ENCODE measurements at regions not wholly inside any gene's neighbourhood (a gene's known extent, or its start where the extent isn't known, plus 50 kb on each side); places are given as distances from the start of the nearest gene placed in this dataset.

- ATAC-seq (no peak), DNase-seq (no peak)
- no peaks in the 10 kb centered on the region for H3K36me3 ChIP-seq
- no peaks in the 10 kb centered on the region for H3K4me1 ChIP-seq
- H3K9me3 ChIP-seq: no peaks in the 10 kb centered on the region
- no peak overlapping the region for H3K4me3 ChIP-seq
- intact Hi-C loops (cut with DNase I; ENCODE audit: low total_unique reads): no loop called here
- peaks cover 0 to 4% (median 0%) of the 10 kb centered on the region in 3 donors for H3K27me3 ChIP-seq
- in situ Hi-C loops (cut with MboI; ENCODE audit: low sequenced_read_pairs in 4 of 4): no loop called here
- TF ChIP-seq POLR2A (IDR thresholded peaks at IDR 0.05): no peak
- H3K27ac ChIP-seq: no peak overlapping the region
These were observed 102.7 kb downstream of the RNASET2 start for GRCh38 chr6:166853371-166854325.

GRCh38 chr6:166852451-166852975, 103.8 kb downstream of the RNASET2 start:
- no peaks in the 10 kb centered on the region for H3K36me3 ChIP-seq
- DNase-seq (no peak), ATAC-seq (no peak)
- no peak overlapping the region for H3K27ac ChIP-seq
- H3K27me3 ChIP-seq: no peaks in the 10 kb centered on the region
- TF ChIP-seq CTCF (IDR thresholded peaks at IDR 0.05 in 4 of 5, conservative IDR thresholded peaks at IDR 0.05 in 1 of 5) (no peak), POLR2A (IDR thresholded peaks at IDR 0.05) (no peak)
- in situ Hi-C loops (cut with MboI; ENCODE audit: low sequenced_read_pairs in 4 of 4): no loop called here
- H3K9me3 ChIP-seq: no peaks in the 10 kb centered on the region
- intact Hi-C loops (cut with DNase I; ENCODE audit: low total_unique reads): no loop called here
- no peaks in the 10 kb centered on the region for H3K4me1 ChIP-seq
- H3K4me3 ChIP-seq: no peak overlapping the region

- H3K27ac ChIP-seq: no peak overlapping the region
- TF ChIP-seq POLR2A (IDR thresholded peaks at IDR 0.05): no peak
- TF ChIP-seq CTCF (IDR thresholded peaks at IDR 0.05 in 4 of 5, conservative IDR thresholded peaks at IDR 0.05 in 1 of 5): no peak
- intact Hi-C loops (cut with DNase I; ENCODE audit: low total_unique reads): no loop called here
These were observed 104.4 kb downstream of the RNASET2 start for GRCh38 chr6:166851911-166852310.

GRCh38 chr6:166851426-166851825, 104.9 kb downstream of the RNASET2 start:
- in situ Hi-C loops (cut with MboI; ENCODE audit: low sequenced_read_pairs in 4 of 4) (no loop called here), intact Hi-C loops (cut with DNase I; ENCODE audit: low total_unique reads) (no loop called here)
- DNase-seq (no peak), ATAC-seq (no peak)
- H3K36me3 ChIP-seq: no peaks in the 10 kb centered on the region
- no peak overlapping the region for H3K4me3 ChIP-seq
- no peaks in the 10 kb centered on the region for H3K27me3 ChIP-seq
- no peaks in the 10 kb centered on the region for H3K4me1 ChIP-seq
- no peak for TF ChIP-seq POLR2A (IDR thresholded peaks at IDR 0.05)
- no peak for TF ChIP-seq CTCF (IDR thresholded peaks at IDR 0.05 in 4 of 5, conservative IDR thresholded peaks at IDR 0.05 in 1 of 5)
- H3K9me3 ChIP-seq: no peaks in the 10 kb centered on the region
- no peak overlapping the region for H3K27ac ChIP-seq

More at GRCh38 chr6:166851911-166852310, 104.4 kb downstream of the RNASET2 start:
- no peaks in the 10 kb centered on the region for H3K4me1 ChIP-seq
- H3K27me3 ChIP-seq: no peaks in the 10 kb centered on the region
- H3K36me3 ChIP-seq: no peaks in the 10 kb centered on the region
- ATAC-seq (no peak), DNase-seq (no peak)
- in situ Hi-C loops (cut with MboI; ENCODE audit: low sequenced_read_pairs in 4 of 4): no loop called here
- no peaks in the 10 kb centered on the region for H3K9me3 ChIP-seq
- no peak overlapping the region for H3K4me3 ChIP-seq

- intact Hi-C loops (cut with DNase I; ENCODE audit: low total_unique reads): no loop called here
- DNase-seq (no peak), ATAC-seq (no peak)
- Histone ChIP-seq H3K4me3 (no peak overlapping the region), H3K27me3 (no peaks in the 10 kb centered on the region), H3K27ac (no peak overlapping the region), H3K36me3 (no peaks in the 10 kb centered on the region), H3K9me3 (no peaks in the 10 kb centered on the region), H3K4me1 (no peaks in the 10 kb centered on the region)
- TF ChIP-seq POLR2A (IDR thresholded peaks at IDR 0.05): no peak
- no peak for TF ChIP-seq CTCF (IDR thresholded peaks at IDR 0.05 in 4 of 5, conservative IDR thresholded peaks at IDR 0.05 in 1 of 5)
- in situ Hi-C loops (cut with MboI; ENCODE audit: low sequenced_read_pairs in 4 of 4): no loop called here
These were observed 105.7 kb downstream of the RNASET2 start for GRCh38 chr6:166850677-166851076.
